ENCODE measurements at regions not wholly inside any gene's neighbourhood (a gene's known extent, or its start where the extent isn't known, plus 50 kb on each side); places are given as distances from the start of the nearest gene placed in this dataset.

- Histone ChIP-seq H3K36me3 (replicated peaks in 1 of 2; ENCODE audit: control insufficient read depth in 1 of 2, insufficient read depth in 2 of 2, low read length in 2 of 2) (no peaks in the 10 kb centered on the region), H3K4me3 (replicated peaks in 1 of 3; ENCODE audit: low read depth in 2 of 3, low read length in 3 of 3) (no peak overlapping the region), H4K20me1 (ENCODE audit: insufficient read depth, low read length) (no peaks in the 10 kb centered on the region), H3K9ac (ENCODE audit: insufficient read depth, low read length, poor library complexity, severe bottlenecking) (no peak overlapping the region), H3K27ac (ENCODE audit: low read depth in 1 of 2, low read length in 2 of 2) (no peak overlapping the region), H3K4me2 (replicated peaks; ENCODE audit: extremely low read depth, low read length, poor library complexity, severe bottlenecking) (no peak overlapping the region), H3K79me2 (ENCODE audit: insufficient read depth, low read length) (no peaks in the 10 kb centered on the region), H3K9me3 (replicated peaks in 1 of 2; ENCODE audit: control insufficient read depth in 1 of 2, insufficient read depth in 1 of 2, low read length in 2 of 2) (peaks cover 5 to 15% of the 10 kb centered on the region in 2 donors), H3K4me1 (ENCODE audit: control insufficient read depth in 1 of 2, insufficient read depth in 2 of 2, low read length in 2 of 2) (no peaks in the 10 kb centered on the region), H3K27me3 (ENCODE audit: control insufficient read depth in 2 of 2, insufficient read depth in 2 of 2, low read length in 2 of 2) (no peaks in the 10 kb centered on the region), H2AFZ (ENCODE audit: insufficient read depth, low read depth, low read length, poor library complexity, severe bottlenecking) (no peak overlapping the region)
- no peaks in the 10 kb centered on the region for H3K36me3 Mint-ChIP-seq
- peak; percentile 32 to 74 (median 37) for DNase-seq
- WGBS (ENCODE audit: insufficient coverage) = 82% methylated on average over 4 of the region's 11 CpGs
- H3K4me1 Mint-ChIP-seq = no peaks in the 10 kb centered on the region
- peaks cover 6 to 9% (median 8%) of the 10 kb centered on the region in 3 donors for H3K27me3 Mint-ChIP-seq (ENCODE audit: low read depth in 3 of 3)
- H3K27ac Mint-ChIP-seq = peak overlapping the region in 1 of 7 donors; percentile 38
- intact Hi-C loops (cut with micrococcal nuclease) = no loop called here
- H3K9me3 Mint-ChIP-seq = peaks cover 9 to 36% (median 18%) of the 10 kb centered on the region in 7 donors
- TF ChIP-seq, protein P1, sequence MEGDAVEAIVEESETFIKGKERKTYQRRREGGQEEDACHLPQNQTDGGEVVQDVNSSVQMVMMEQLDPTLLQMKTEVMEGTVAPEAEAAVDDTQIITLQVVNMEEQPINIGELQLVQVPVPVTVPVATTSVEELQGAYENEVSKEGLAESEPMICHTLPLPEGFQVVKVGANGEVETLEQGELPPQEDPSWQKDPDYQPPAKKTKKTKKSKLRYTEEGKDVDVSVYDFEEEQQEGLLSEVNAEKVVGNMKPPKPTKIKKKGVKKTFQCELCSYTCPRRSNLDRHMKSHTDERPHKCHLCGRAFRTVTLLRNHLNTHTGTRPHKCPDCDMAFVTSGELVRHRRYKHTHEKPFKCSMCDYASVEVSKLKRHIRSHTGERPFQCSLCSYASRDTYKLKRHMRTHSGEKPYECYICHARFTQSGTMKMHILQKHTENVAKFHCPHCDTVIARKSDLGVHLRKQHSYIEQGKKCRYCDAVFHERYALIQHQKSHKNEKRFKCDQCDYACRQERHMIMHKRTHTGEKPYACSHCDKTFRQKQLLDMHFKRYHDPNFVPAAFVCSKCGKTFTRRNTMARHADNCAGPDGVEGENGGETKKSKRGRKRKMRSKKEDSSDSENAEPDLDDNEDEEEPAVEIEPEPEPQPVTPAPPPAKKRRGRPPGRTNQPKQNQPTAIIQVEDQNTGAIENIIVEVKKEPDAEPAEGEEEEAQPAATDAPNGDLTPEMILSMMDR (IDR thresholded peaks at IDR 0.05) = no peak
- no peak overlapping the region for H3K4me3 Mint-ChIP-seq
These were observed 347.5 kb upstream of the SALL3 start for GRCh38 chr18:78632111-78632541.

GRCh38 chr18:78634061-78634696, 345.4 kb upstream of the SALL3 start:
- no peaks in the 10 kb centered on the region for H4K20me1 ChIP-seq (ENCODE audit: insufficient read depth, low read length)
- no peak overlapping the region for H3K9ac ChIP-seq (ENCODE audit: insufficient read depth, low read length, poor library complexity, severe bottlenecking)
- H3K4me1 ChIP-seq (ENCODE audit: control insufficient read depth in 1 of 2, insufficient read depth in 2 of 2, low read length in 2 of 2) = peaks cover 0 to 6% of the 10 kb centered on the region in 2 donors
- no peak overlapping the region for H3K4me2 ChIP-seq (replicated peaks; ENCODE audit: extremely low read depth, low read length, poor library complexity, severe bottlenecking)
- Mint-ChIP-seq H3K27ac (no peak overlapping the region), H3K4me1 (peaks cover 3% of the 10 kb centered on the region), H3K36me3 (no peaks in the 10 kb centered on the region), H3K27me3 (ENCODE audit: low read depth in 3 of 3) (peaks cover 2 to 5% (median 5%) of the 10 kb centered on the region in 3 donors), H3K4me3 (no peak overlapping the region), H3K9me3 (peaks cover 9 to 34% (median 15%) of the 10 kb centered on the region in 7 donors)
- H3K9me3 ChIP-seq (replicated peaks in 1 of 2; ENCODE audit: control insufficient read depth in 1 of 2, insufficient read depth in 1 of 2, low read length in 2 of 2) = peaks cover 5 to 23% of the 10 kb centered on the region in 2 donors
- H3K27ac ChIP-seq (ENCODE audit: low read depth in 1 of 2, low read length in 2 of 2) = no peak overlapping the region
- 96% methylated on average over 17 of the region's 20 CpGs for WGBS (ENCODE audit: insufficient coverage)
- H3K4me3 ChIP-seq (replicated peaks in 1 of 3; ENCODE audit: low read depth in 2 of 3, low read length in 3 of 3) = no peak overlapping the region
- intact Hi-C loops (cut with micrococcal nuclease) = no loop called here
- H2AFZ ChIP-seq (ENCODE audit: insufficient read depth, low read depth, low read length, poor library complexity, severe bottlenecking) = no peak overlapping the region
- no peak for DNase-seq
- H3K27me3 ChIP-seq (ENCODE audit: control insufficient read depth in 2 of 2, insufficient read depth in 2 of 2, low read length in 2 of 2) = peaks cover 0 to under 1% of the 10 kb centered on the region in 2 donors
- H3K79me2 ChIP-seq (ENCODE audit: insufficient read depth, low read length) = no peaks in the 10 kb centered on the region
- TF ChIP-seq, protein P1 (IDR thresholded peaks at IDR 0.05) = no peak
- H3K36me3 ChIP-seq (replicated peaks in 1 of 2; ENCODE audit: control insufficient read depth in 1 of 2, insufficient read depth in 2 of 2, low read length in 2 of 2) = no peaks in the 10 kb centered on the region
